Small intestine (tissue), 7 donors: ENCODE measurements at regions not wholly inside any gene's neighbourhood (a gene's known extent, or its start where the extent isn't known, plus 50 kb on each side); places are given as distances from the start of the nearest gene placed in this dataset.
"Not testable (repeated sequence)": the region's sequence is repeated elsewhere in the genome, so short reads cannot be mapped to it uniquely, and the experiment has no call there.

Experiments
- DNase-seq, 2 donors: peaks; one replicate each; pipeline versions ENCODE4 v3.0.0 to v3.0.0-alpha.2; 2013
- FAIRE-seq: peaks from 2 replicates; lab custom pipeline; 2012; peaks lifted over from hg19 to GRCh38; lab: Jason Lieb, UNC
- H3K27ac ChIP-seq, 3 donors: one replicate each; pipeline ENCODE4 v1.5.1; 2013; ENCODE audit warnings: low read length in 2 of 3, mild to moderate bottlenecking in 2 of 3, control low read depth in 1 of 3, inconsistent platforms in 1 of 3, low read depth in 1 of 3, moderate library complexity in 1 of 3
- H3K27me3 ChIP-seq, 3 donors: one replicate each; pipeline ENCODE4 v1.6.1; 2013; ENCODE audit warnings: low read length in 3 of 3, inconsistent platforms in 1 of 3; ENCODE audit not compliant: control insufficient read depth in 3 of 3, insufficient read depth in 3 of 3
- H3K36me3 ChIP-seq, 3 donors: one replicate each; pipeline ENCODE4 v1.6.1; 2013; ENCODE audit warnings: low read length in 3 of 3, inconsistent platforms in 1 of 3, low read depth in 1 of 3, mild to moderate bottlenecking in 1 of 3, moderate library complexity in 1 of 3; ENCODE audit not compliant: control insufficient read depth in 3 of 3, insufficient read depth in 2 of 3
- H3K4me1 ChIP-seq, 3 donors: one replicate each; pipeline ENCODE4 v1.6.1; 2013; ENCODE audit warnings: low read length in 2 of 3, inconsistent platforms in 1 of 3, low read depth in 1 of 3, mild to moderate bottlenecking in 1 of 3, moderate library complexity in 1 of 3; ENCODE audit not compliant: control insufficient read depth in 3 of 3, insufficient read depth in 2 of 3
- H3K4me3 ChIP-seq, 3 donors: one replicate each; pipeline ENCODE4 v1.5.1; 2013; ENCODE audit warnings: low read length in 3 of 3, control low read depth in 1 of 3, inconsistent platforms in 1 of 3, low read depth in 1 of 3, mild to moderate bottlenecking in 1 of 3, moderate library complexity in 1 of 3
- H3K9me3 ChIP-seq, 2 donors: one replicate each; pipeline ENCODE4 v1.6.1; 2013; ENCODE audit warnings: low read depth in 1 of 2, low read length in 1 of 2; ENCODE audit not compliant: control insufficient read depth in 2 of 2, insufficient read depth in 1 of 2
- WGBS, 3 donors: extraction: QIAGEN DNeasy Blood & Tissue Kit; methylation state at CpG; one replicate each; pipeline ENCODE4 v1.1.7; 2013; 5-methylcytosine and 5-hydroxymethylcytosine counted together
- donor health status: healthy with polysubstance abuse.
- donor health status: control.
- donor health status: control.
- donor health status: Bipolar disorder and iron deficiency.
- donor health status: healthy.

- not testable (repeated sequence) for H3K36me3 ChIP-seq, H3K27me3 ChIP-seq, H3K4me3 ChIP-seq, FAIRE-seq
- H3K9me3 ChIP-seq, result peaks cover 0 to 32% of the 10 kb centered on the region in 2 donors
- H3K27ac ChIP-seq, result peak overlapping the region in 2 of 3 donors; percentile 85 to 86
- DNase-seq, result peak; percentile 67 to 82
- H3K4me1 ChIP-seq, result peaks cover 0 to 51% (median 5%) of the 10 kb centered on the region in 3 donors
- WGBS, 3 donors, result 16 to 75% (median 39%) methylated on average over 9 of the region's 9 CpGs
Measured at GRCh38 chr10:93127642-93128215, 54.0 kb downstream of the CYP26A1 start.

DNA sequence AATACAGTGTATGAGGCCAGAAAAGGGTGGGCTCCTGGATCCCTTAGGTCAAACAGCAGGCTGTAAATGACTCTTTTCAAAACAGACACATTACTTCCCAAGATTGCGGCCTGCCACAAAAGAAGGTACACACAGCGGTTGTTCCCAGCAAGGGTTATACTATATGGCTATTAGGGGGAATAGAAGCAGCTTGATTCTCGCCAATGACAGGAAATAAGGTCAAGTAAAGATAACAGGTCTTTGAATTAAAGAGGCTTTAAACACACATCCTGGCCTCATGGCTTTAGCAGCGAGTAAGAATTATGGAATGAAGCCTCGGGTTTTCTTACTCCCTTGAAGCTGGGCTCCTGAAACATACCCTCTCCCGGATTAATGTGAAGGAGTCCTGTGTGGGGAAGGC is 58.3 kb downstream of the CYP26A1 start:
- FAIRE-seq (no peak), DNase-seq (peak in 1 of 2 donors; percentile 54)
- Histone ChIP-seq H3K9me3 (peaks cover 0 to 18% of the 10 kb centered on the region in 2 donors), H3K4me1 (peaks cover 0 to 24% (median 3%) of the 10 kb centered on the region in 3 donors), H3K36me3 (no peaks in the 10 kb centered on the region), H3K4me3 (no peak overlapping the region), H3K27me3 (no peaks in the 10 kb centered on the region), H3K27ac (peak overlapping the region in 1 of 3 donors; percentile 14)
- WGBS, 3 donors, result 30 to 62% (median 58%) methylated on average over 6 of the region's 6 CpGs

- no peak for DNase-seq
Measured at GRCh38 chr10:93138113-93138870, 64.6 kb downstream of the CYP26A1 start.

GRCh38 chr10:93139059-93139655 is 65.5 kb downstream of the CYP26A1 start:
- Histone ChIP-seq H3K9me3 (no peaks in the 10 kb centered on the region), H3K27me3 (no peaks in the 10 kb centered on the region), H3K36me3 (no peaks in the 10 kb centered on the region), H3K27ac (no peak overlapping the region), H3K4me1 (no peaks in the 10 kb centered on the region), H3K4me3 (no peak overlapping the region)
- FAIRE-seq, result no peak
- 64 to 67% (median 67%) methylated on average over 5 of the region's 5 CpGs for WGBS, 3 donors
- DNase-seq, result no peak

More at GRCh38 chr10:93138113-93138870, 64.6 kb downstream of the CYP26A1 start:
- H3K4me1 ChIP-seq, result no peaks in the 10 kb centered on the region
- no peaks in the 10 kb centered on the region for H3K9me3 ChIP-seq
- FAIRE-seq, result no peak
- H3K27ac ChIP-seq, result no peak overlapping the region
- 89% methylated on average over 11 of the region's 11 CpGs for WGBS, 3 donors
- no peaks in the 10 kb centered on the region for H3K36me3 ChIP-seq
- H3K27me3 ChIP-seq, result no peaks in the 10 kb centered on the region
- no peak overlapping the region for H3K4me3 ChIP-seq

DNA sequence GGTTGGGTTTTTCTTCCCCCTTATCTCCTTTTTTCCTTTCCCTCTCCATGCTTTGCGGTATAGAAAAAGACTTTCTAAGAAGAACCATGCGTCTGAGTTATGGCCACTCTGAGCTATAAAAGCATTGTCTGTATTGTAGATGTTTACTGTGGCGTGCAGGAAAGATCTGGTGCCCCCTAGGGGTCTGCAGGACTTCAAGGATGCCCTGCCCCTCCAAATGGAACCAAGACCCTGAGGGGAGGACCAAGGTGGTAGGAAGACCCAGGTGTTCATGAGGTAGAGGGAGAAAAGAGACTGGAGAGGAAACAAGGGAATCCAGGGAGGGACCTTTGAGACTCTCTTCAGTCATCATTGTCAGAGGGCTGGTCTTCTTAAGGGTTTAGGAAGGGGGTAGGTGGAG is 68.8 kb downstream of the CYP26A1 start:
- DNase-seq, result no peak
- H3K4me3 ChIP-seq, result no peak overlapping the region
- no peaks in the 10 kb centered on the region for H3K9me3 ChIP-seq
- no peaks in the 10 kb centered on the region for H3K27me3 ChIP-seq
- FAIRE-seq, result no peak
- no peak overlapping the region for H3K27ac ChIP-seq
- no peaks in the 10 kb centered on the region for H3K4me1 ChIP-seq
- H3K36me3 ChIP-seq, result no peaks in the 10 kb centered on the region
- WGBS, 3 donors, result 79 to 91% (median 84%) methylated on average over 3 of the region's 3 CpGs

DNA sequence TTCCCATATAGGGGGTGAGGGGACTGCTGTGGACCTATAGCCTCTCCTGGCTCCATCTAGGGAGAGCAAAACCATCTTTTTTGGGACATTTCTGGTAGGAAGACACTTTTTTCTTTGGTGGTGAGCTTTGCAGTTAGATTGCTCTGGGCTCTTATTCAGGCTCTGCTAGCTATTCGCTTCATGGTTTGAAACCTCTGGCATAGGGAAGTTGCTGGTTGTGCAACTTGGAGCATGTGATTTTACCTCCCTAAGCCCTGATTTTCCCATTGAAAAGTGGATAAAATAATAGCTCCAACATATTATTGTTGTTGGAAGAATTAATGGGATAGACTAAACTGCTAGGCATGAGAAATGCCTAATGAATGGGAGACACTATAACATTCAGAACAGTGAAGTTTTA is 69.6 kb downstream of the CYP26A1 start:
- no peaks in the 10 kb centered on the region for H3K4me1 ChIP-seq
- H3K9me3 ChIP-seq, result no peaks in the 10 kb centered on the region
- H3K36me3 ChIP-seq, result no peaks in the 10 kb centered on the region
- no peak overlapping the region for H3K4me3 ChIP-seq
- FAIRE-seq (no peak), DNase-seq (no peak)
- WGBS, 3 donors, result 83 to 95% (median 90%) methylated on average over 1 of the region's 1 CpG
- H3K27me3 ChIP-seq, result no peaks in the 10 kb centered on the region
- no peak overlapping the region for H3K27ac ChIP-seq

- WGBS, 3 donors, result 90 to 91% (median 90%) methylated on average over 3 of the region's 3 CpGs
- Histone ChIP-seq H3K9me3 (peaks cover 0 to 4% of the 10 kb centered on the region in 2 donors), H3K4me1 (no peaks in the 10 kb centered on the region), H3K27ac (no peak overlapping the region), H3K27me3 (no peaks in the 10 kb centered on the region), H3K4me3 (no peak overlapping the region), H3K36me3 (no peaks in the 10 kb centered on the region)
- DNase-seq (no peak), FAIRE-seq (no peak)
Measured at GRCh38 chr10:93146336-93146735, 72.6 kb downstream of the CYP26A1 start.

DNA sequence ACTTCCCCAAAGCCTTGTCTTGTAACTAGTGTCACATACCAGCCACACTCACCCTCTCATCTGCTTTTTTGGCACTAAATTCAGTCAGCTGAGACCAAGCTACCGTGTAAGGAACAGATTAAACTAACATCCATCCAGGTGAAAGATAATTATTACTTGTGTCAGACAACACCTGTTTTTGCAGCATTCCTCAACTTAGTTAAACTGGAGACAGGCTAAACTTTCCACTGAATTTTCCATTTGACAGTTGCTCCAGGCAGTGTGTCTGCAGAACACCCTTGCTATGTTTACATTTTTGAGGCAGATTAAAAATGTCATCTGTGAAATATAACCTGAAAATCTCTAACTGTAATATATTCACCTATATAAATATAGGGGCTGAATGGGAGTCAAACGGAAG is 73.6 kb downstream of the CYP26A1 start:
- WGBS, 3 donors, result 48 to 52% (median 49%) methylated on average over 2 of the region's 2 CpGs
- no peaks in the 10 kb centered on the region for H3K27me3 ChIP-seq
- DNase-seq (no peak), FAIRE-seq (no peak)
- peaks cover 0 to 4% of the 10 kb centered on the region in 2 donors for H3K9me3 ChIP-seq
- no peaks in the 10 kb centered on the region for H3K4me1 ChIP-seq
- H3K27ac ChIP-seq, result no peak overlapping the region
- no peak overlapping the region for H3K4me3 ChIP-seq
- no peaks in the 10 kb centered on the region for H3K36me3 ChIP-seq
